HCT116 (cell line): ENCODE measurements at regions not wholly inside any gene's neighbourhood (a gene's known extent, or its start where the extent isn't known, plus 50 kb on each side); places are given as distances from the start of the nearest gene placed in this dataset.

Experiments
- CTCF ChIP-seq, 3 experiments: fragments of 200-600 bp in 1 of 3; sonication (generic) in 1 of 3; IDR thresholded peaks in 2 of 3; conservative IDR thresholded peaks in 1 of 3; 2 replicates each; pipeline ENCODE4 v1.5.1; 2012 to 2017; ENCODE audit warnings: low read depth in 2 of 3, low read length in 2 of 3, antibody characterized with exemption in 1 of 3, borderline replicate concordance in 1 of 3, control low read depth in 1 of 3, mild to moderate bottlenecking in 1 of 3, mixed read lengths in 1 of 3, mixed run types in 1 of 3, moderate library complexity in 1 of 3; ENCODE audit not compliant: insufficient read depth in 1 of 3
- ELF1 ChIP-seq: IDR thresholded peaks from 2 replicates; pipeline ENCODE4 v1.6.1; 2012; ENCODE audit warnings: low read depth, borderline replicate concordance
- EZH2phosphoT487 ChIP-seq: fragments of 200-600 bp; IDR thresholded peaks from 2 replicates; pipeline ENCODE4 v1.6.1; 2018; ENCODE audit warnings: antibody characterized with exemption, borderline replicate concordance

GRCh38 chrX:6738518-6739470 is 203.9 kb upstream of the VCX3A start:
- TF ChIP-seq CTCF (IDR thresholded peaks at IDR 0.05 in 2 of 3, conservative IDR thresholded peaks at IDR 0.05 in 1 of 3; ENCODE audit: borderline replicate concordance in 1 of 3, insufficient read depth in 1 of 3, low read depth in 2 of 3, low read length in 2 of 3) (no peak), EZH2phosphoT487 (no peak), ELF1 (no peak)
